RWPE2 (cell line): ENCODE measurements at regions not wholly inside any gene's neighbourhood (a gene's known extent, or its start where the extent isn't known, plus 50 kb on each side); places are given as distances from the start of the nearest gene placed in this dataset.

ENCODE experiments used
- ATAC-seq: fragments of 200-7000 bp; cut with Tn5 transposase; 3 replicates; pipeline ENCODE4 v1.9.1; 2021; ENCODE audit warnings: low read depth
- DNase-seq: peaks from one replicate; pipeline ENCODE4 v3.0.0-alpha.2; 2020; ENCODE audit warnings: low spot score
- H3K27ac ChIP-seq: fragments of 450-650 bp; 2 replicates; pipeline ENCODE4 v1.5.1; 2017; ENCODE audit warnings: mild to moderate bottlenecking; ENCODE audit not compliant: poor library complexity, severe bottlenecking
- H3K27me3 ChIP-seq: fragments of 250-450 bp; sonication (Bioruptor Pico); 2 replicates; pipeline ENCODE4 v1.5.1; 2021; ENCODE audit warnings: mild to moderate bottlenecking, moderate library complexity; ENCODE audit not compliant: insufficient read depth, poor library complexity, severe bottlenecking
- H3K36me3 ChIP-seq: fragments of 250-450 bp; sonication (Bioruptor Pico); 2 replicates; pipeline ENCODE4 v1.5.1; 2020; ENCODE audit warnings: low read depth, mild to moderate bottlenecking, moderate library complexity
- H3K4me1 ChIP-seq: fragments of 250-450 bp; sonication (Bioruptor Pico); 2 replicates; pipeline ENCODE4 v1.5.1; 2021; ENCODE audit warnings: mild to moderate bottlenecking, moderate library complexity; ENCODE audit not compliant: insufficient read depth, poor library complexity, severe bottlenecking
- H3K4me3 ChIP-seq: fragments of 250-450 bp; sonication (Bioruptor Pico); 2 replicates; pipeline ENCODE4 v1.5.1; 2021; ENCODE audit warnings: mild to moderate bottlenecking, moderate library complexity; ENCODE audit not compliant: severe bottlenecking
- H3K9me3 ChIP-seq: fragments of 250-450 bp; sonication (Bioruptor Pico); 2 replicates; pipeline ENCODE4 v1.5.1; 2021; ENCODE audit warnings: mild to moderate bottlenecking, moderate library complexity; ENCODE audit not compliant: severe bottlenecking
- CTCF ChIP-seq: fragments of 450-650 bp; IDR thresholded peaks from one replicate; pipeline ENCODE4 v1.5.1; 2017; ENCODE audit warnings: mild to moderate bottlenecking, moderate library complexity; ENCODE audit not compliant: poor library complexity, severe bottlenecking

DNA sequence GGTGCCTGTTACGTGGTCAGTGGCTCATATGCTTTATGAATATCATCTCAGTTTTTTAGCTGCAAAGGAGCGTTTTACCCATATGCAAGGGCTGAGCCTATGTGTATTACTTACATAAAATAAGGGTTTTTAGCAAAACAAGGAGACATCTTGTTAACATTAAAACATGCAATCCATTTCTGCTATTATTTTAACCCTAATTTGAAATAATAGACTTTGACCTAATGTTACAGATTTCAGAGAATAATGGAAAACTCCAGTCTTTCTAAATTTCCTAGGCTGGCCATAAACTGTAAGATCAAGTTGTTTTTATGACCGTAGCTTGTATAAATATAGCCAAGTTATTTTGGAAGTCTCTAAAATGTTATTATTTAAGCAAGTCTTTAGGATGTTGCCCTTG lies 121.1 kb upstream of the SEMA6A start:
- no peaks in the 10 kb centered on the region for H3K4me1 ChIP-seq
- DNase-seq (no peak), ATAC-seq (no peak)
- H3K9me3 ChIP-seq: no peaks in the 10 kb centered on the region
- no peaks in the 10 kb centered on the region for H3K36me3 ChIP-seq
- H3K4me3 ChIP-seq: no peak overlapping the region
- no peaks in the 10 kb centered on the region for H3K27me3 ChIP-seq
- no peak for TF ChIP-seq CTCF
- no peak overlapping the region for H3K27ac ChIP-seq

DNA sequence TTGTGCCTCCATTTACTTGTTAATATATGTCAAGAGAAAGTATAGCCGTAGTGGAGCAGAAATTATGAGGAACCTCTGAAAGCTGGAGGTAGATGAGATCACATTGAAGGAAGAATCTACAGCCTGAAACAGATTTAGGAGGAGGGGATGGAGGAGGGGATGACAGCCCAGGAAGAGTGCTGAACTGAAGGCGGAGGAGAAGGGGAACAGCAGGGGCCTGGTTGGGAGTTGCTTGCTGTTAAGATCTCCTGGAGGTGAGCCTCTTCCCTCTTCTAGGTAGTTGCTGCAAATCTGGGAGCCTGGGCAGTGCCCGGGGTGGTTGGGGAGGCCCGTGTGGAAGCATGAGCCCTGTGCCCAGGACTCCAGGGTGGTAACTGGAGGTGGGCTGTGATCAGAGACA lies 111.8 kb upstream of the SEMA6A start:
- Histone ChIP-seq H3K27me3 (no peaks in the 10 kb centered on the region), H3K4me3 (no peak overlapping the region), H3K27ac (no peak overlapping the region), H3K4me1 (no peaks in the 10 kb centered on the region), H3K36me3 (no peaks in the 10 kb centered on the region), H3K9me3 (no peaks in the 10 kb centered on the region)
- DNase-seq (no peak), ATAC-seq (no peak)
- no peak for TF ChIP-seq CTCF

GRCh38 chr5:116685931-116686330 lies 111.3 kb upstream of the SEMA6A start:
- H3K27ac ChIP-seq: no peak overlapping the region
- H3K9me3 ChIP-seq: no peaks in the 10 kb centered on the region
- H3K4me1 ChIP-seq: no peaks in the 10 kb centered on the region
- DNase-seq: no peak
- no peak overlapping the region for H3K4me3 ChIP-seq
- H3K36me3 ChIP-seq: no peaks in the 10 kb centered on the region
- TF ChIP-seq CTCF: no peak
- no peaks in the 10 kb centered on the region for H3K27me3 ChIP-seq
- no peak for ATAC-seq

- no peak overlapping the region for H3K4me3 ChIP-seq
- no peaks in the 10 kb centered on the region for H3K36me3 ChIP-seq
- no peaks in the 10 kb centered on the region for H3K9me3 ChIP-seq
- no peaks in the 10 kb centered on the region for H3K27me3 ChIP-seq
- no peak for TF ChIP-seq CTCF
- H3K4me1 ChIP-seq: no peaks in the 10 kb centered on the region
- DNase-seq (no peak), ATAC-seq (no peak)
- no peak overlapping the region for H3K27ac ChIP-seq
Observed at GRCh38 chr5:116685069-116685468, 110.4 kb upstream of the SEMA6A start.

DNA sequence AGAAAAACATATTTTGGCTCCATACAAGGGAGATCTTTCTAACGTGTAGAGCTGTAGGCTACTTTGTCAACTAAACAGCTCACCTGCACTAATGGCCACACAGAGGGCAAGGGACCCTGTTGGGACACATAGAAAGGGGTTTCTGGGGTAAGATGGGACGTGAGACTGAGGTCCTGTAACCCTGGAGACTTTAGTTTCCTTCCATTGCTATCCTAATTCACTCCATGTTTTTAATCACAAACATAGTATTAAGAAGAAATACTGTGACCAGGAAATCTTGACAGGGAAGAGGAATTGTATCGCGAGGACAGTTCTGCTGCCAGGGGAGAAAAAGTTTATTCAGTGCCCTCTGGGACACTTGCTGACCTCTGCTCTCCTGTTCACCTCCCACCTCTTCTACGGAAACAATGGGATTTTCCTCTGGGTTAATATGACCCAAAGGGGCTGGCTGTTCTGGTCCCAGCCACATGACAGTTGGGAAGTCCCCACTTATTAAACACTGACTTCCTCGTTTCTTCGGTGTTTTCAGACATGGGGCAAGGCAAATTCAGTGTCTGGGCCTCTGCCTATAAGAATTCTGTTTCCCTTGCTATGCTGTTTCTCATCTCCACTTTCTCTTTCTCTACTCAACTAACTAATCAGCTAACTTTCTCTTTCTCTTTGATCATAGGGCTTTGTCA lies 106.9 kb upstream of the SEMA6A start:
- no peak for TF ChIP-seq CTCF
- Histone ChIP-seq H3K27me3 (no peaks in the 10 kb centered on the region), H3K9me3 (no peaks in the 10 kb centered on the region), H3K4me1 (no peaks in the 10 kb centered on the region), H3K36me3 (no peaks in the 10 kb centered on the region), H3K27ac (no peak overlapping the region), H3K4me3 (no peak overlapping the region)
- ATAC-seq (no peak), DNase-seq (no peak)
